Karpas-422 (cell line): ENCODE measurements at regions not wholly inside any gene's neighbourhood (a gene's known extent, or its start where the extent isn't known, plus 50 kb on each side); places are given as distances from the start of the nearest gene placed in this dataset.

ENCODE experiments used
- DNase-seq: peaks from one replicate; pipeline ENCODE4 v3.0.0-alpha.2; 2015
- H2AFZ ChIP-seq: fragments of 200-600 bp; sonication (generic); 2 replicates; pipeline ENCODE4 v1.6.1; 2014; ENCODE audit warnings: antibody characterized with exemption, low read length, mixed read lengths
- H3K27ac ChIP-seq: fragments of 200-600 bp; sonication (generic); 2 replicates; pipeline ENCODE4 v1.5.1; 2014; ENCODE audit warnings: mild to moderate bottlenecking, low read length, moderate library complexity
- H3K27me3 ChIP-seq: fragments of 200-600 bp; sonication (generic); 2 replicates; pipeline ENCODE4 v1.6.1; 2014; ENCODE audit warnings: low read length, mixed read lengths
- H3K36me3 ChIP-seq: fragments of 200-600 bp; sonication (generic); 2 replicates; pipeline ENCODE4 v1.6.1; 2014; ENCODE audit warnings: low read length, mixed read lengths; ENCODE audit not compliant: insufficient read depth
- H3K4me1 ChIP-seq: fragments of 200-600 bp; sonication (generic); 2 replicates; pipeline ENCODE4 v1.6.1; 2014; ENCODE audit warnings: mild to moderate bottlenecking, low read length, mixed read lengths
- H3K4me2 ChIP-seq: fragments of 200-600 bp; sonication (generic); 2 replicates; pipeline ENCODE4 v1.6.1; 2014; ENCODE audit warnings: low read length, low read depth, mild to moderate bottlenecking; ENCODE audit not compliant: poor library complexity, severe bottlenecking
- H3K4me3 ChIP-seq: fragments of 200-600 bp; sonication (generic); 2 replicates; pipeline ENCODE4 v1.5.1; 2014; ENCODE audit warnings: mild to moderate bottlenecking, antibody characterized with exemption, low read length, mixed read lengths
- H3K79me2 ChIP-seq: fragments of 200-600 bp; sonication (generic); 2 replicates; pipeline ENCODE4 v1.6.1; 2014; ENCODE audit warnings: mild to moderate bottlenecking, low read length, mixed read lengths
- H3K9ac ChIP-seq: fragments of 200-600 bp; sonication (generic); 2 replicates; pipeline ENCODE4 v1.6.0; 2014; ENCODE audit warnings: low read length
- H3K9me2 ChIP-seq: fragments of 200-600 bp; sonication (generic), shearing (Covaris generic); replicated peaks from 2 replicates; pipeline ENCODE4 v1.6.0; 2014; ENCODE audit warnings: mild to moderate bottlenecking, low read length, moderate library complexity; ENCODE audit not compliant: insufficient read depth
- H3K9me3 ChIP-seq: fragments of 300-700, 200-600 bp; sonication (generic); 2 replicates; pipeline ENCODE4 v1.6.1; 2014; ENCODE audit warnings: low read length, mixed read lengths
- H4K20me1 ChIP-seq: fragments of 200-600 bp; sonication (generic); 2 replicates; pipeline ENCODE4 v1.6.1; 2014; ENCODE audit warnings: mild to moderate bottlenecking, antibody characterized with exemption, low read length, low read depth; ENCODE audit not compliant: insufficient read depth

DNA sequence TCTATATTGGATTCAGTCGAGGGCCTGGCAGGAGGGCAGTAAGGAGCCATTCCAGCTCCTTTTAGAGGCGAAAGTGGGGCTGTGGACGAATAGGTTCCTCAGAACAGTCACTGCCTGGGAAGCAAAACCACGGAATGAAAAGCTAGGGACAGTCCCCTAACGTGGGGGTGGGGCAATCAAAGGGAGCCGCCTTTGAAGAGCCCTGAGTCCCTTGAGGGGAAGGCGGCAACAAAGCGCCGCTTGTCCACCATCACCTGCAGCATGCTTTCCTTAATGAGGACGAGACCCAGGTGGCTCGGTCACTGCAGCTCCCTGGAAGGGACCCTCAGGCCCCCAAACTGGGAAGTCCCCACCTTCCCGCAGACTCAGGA lies 184.7 kb downstream of the ETS2 start:
- no peak for DNase-seq
- Histone ChIP-seq H3K9me3 (no peaks in the 10 kb centered on the region), H3K36me3 (no peaks in the 10 kb centered on the region), H3K79me2 (no peaks in the 10 kb centered on the region), H3K27me3 (no peaks in the 10 kb centered on the region), H2AFZ (no peak overlapping the region), H3K4me2 (no peak overlapping the region), H3K9ac (no peak overlapping the region), H3K4me3 (no peak overlapping the region), H3K27ac (no peak overlapping the region), H3K9me2 (no peaks in the 10 kb centered on the region), H3K4me1 (peaks cover 31% of the 10 kb centered on the region), H4K20me1 (no peaks in the 10 kb centered on the region)

DNA sequence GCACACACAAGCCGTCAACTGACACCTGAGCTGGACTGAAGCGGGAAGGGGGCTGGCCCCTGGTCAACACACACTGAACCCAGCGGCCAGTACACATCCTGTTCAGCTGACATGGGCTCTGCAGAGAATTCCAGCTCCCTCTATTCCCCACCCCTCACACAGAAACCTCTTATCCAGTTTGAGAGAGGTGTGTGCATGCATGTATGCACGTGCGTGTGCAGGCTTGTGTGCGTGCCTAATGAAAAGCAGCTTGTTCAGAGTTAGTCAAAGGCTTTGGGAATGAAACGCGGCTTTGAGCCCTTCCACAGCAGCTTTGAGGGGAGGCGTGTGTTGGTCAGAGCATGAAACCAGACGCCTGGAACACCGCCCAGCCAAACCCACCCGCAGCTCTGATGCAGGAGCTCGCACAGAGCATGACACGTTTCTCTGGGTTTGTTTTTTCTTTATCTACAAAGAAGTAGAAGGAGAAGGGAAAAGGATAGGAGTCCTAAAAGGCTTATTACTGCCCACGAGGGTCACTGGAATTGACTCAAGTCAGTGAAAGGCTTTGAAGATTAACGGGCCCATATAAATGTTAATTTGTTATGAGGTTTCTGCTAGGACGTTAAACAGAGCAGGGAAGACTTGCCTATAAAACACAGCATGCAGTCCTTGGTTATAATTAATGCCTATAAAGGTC lies 184.2 kb downstream of the ETS2 start:
- no peak overlapping the region for H3K4me2 ChIP-seq
- no peaks in the 10 kb centered on the region for H3K9me2 ChIP-seq
- H3K27me3 ChIP-seq: no peaks in the 10 kb centered on the region
- no peak overlapping the region for H2AFZ ChIP-seq
- no peaks in the 10 kb centered on the region for H3K9me3 ChIP-seq
- H3K4me3 ChIP-seq: no peak overlapping the region
- no peaks in the 10 kb centered on the region for H3K79me2 ChIP-seq
- H3K9ac ChIP-seq: no peak overlapping the region
- H3K36me3 ChIP-seq: no peaks in the 10 kb centered on the region
- no peaks in the 10 kb centered on the region for H4K20me1 ChIP-seq
- peaks cover 37% of the 10 kb centered on the region for H3K4me1 ChIP-seq
- H3K27ac ChIP-seq: no peak overlapping the region
- no peak for DNase-seq

DNA sequence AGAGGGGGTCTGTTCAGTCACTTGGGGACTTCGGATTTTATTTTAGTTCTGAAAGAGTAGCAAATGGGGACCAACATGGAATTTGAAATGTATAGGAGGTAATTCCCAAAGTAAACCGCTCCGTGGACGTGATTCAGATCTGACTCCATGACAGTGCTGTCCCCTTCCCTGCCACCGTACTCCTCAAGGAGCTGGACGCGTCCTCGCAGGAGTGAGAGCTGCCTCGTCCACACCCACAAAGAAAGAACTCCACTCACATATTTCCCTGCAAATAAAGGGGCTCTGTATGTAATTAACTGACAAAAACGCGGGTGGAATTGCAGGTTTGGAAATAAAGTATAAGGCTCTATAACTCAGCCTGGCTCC lies 183.6 kb downstream of the ETS2 start:
- Histone ChIP-seq H3K4me1 (peaks cover 42% of the 10 kb centered on the region), H3K4me2 (no peak overlapping the region), H3K79me2 (no peaks in the 10 kb centered on the region), H3K4me3 (no peak overlapping the region), H4K20me1 (no peaks in the 10 kb centered on the region), H3K27me3 (no peaks in the 10 kb centered on the region), H3K27ac (no peak overlapping the region), H2AFZ (no peak overlapping the region), H3K9ac (no peak overlapping the region), H3K9me2 (no peaks in the 10 kb centered on the region), H3K36me3 (no peaks in the 10 kb centered on the region), H3K9me3 (no peaks in the 10 kb centered on the region)
- DNase-seq: no peak

DNA sequence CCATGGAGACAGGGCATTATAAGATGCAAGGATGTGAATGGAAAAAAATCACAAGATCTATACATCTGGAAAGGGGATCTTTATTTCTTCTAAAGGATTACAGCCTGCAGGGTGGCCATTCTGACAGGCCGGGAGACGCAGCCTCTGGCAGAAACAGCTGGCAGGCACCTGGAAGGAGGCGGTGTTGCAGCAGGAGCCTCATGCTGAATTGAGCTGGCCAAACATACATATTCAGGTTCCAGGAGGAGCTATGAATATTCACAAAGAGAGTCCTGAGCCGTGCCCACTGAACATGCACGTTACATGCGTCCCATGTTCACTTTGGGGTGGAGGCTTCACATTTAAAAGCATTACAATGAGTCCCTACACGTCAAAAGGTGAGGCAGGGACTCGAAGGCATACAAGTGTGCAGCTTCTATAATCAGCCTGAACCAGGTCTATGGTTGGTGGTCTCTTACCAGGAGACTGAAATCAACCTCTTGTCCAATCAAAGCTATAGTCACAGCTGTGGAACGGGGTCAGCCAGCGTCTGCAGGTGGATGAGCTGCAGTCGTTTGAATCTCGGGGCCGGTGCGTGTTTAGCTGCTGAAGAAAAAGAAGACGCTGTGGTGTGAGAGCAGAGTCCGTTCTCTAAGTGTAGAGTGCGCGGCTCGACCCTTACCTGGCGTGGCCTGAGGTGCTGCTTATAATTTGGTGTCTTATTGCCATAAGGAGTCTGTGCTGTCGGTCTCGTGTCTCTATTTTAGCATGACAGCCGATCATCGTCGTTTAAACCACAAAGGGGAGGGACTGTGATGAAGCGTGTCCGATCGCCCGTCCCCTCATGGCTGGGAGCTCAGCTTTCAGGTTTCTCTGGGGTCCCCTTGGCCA lies 183.0 kb downstream of the ETS2 start:
- Histone ChIP-seq H3K79me2 (no peaks in the 10 kb centered on the region), H3K9me3 (no peaks in the 10 kb centered on the region), H3K4me1 (peaks cover 45% of the 10 kb centered on the region), H3K27me3 (no peaks in the 10 kb centered on the region), H3K9ac (no peak overlapping the region), H3K4me2 (no peak overlapping the region), H4K20me1 (no peaks in the 10 kb centered on the region), H3K27ac (no peak overlapping the region), H3K9me2 (no peaks in the 10 kb centered on the region), H3K4me3 (no peak overlapping the region), H2AFZ (no peak overlapping the region), H3K36me3 (no peaks in the 10 kb centered on the region)
- no peak for DNase-seq

DNA sequence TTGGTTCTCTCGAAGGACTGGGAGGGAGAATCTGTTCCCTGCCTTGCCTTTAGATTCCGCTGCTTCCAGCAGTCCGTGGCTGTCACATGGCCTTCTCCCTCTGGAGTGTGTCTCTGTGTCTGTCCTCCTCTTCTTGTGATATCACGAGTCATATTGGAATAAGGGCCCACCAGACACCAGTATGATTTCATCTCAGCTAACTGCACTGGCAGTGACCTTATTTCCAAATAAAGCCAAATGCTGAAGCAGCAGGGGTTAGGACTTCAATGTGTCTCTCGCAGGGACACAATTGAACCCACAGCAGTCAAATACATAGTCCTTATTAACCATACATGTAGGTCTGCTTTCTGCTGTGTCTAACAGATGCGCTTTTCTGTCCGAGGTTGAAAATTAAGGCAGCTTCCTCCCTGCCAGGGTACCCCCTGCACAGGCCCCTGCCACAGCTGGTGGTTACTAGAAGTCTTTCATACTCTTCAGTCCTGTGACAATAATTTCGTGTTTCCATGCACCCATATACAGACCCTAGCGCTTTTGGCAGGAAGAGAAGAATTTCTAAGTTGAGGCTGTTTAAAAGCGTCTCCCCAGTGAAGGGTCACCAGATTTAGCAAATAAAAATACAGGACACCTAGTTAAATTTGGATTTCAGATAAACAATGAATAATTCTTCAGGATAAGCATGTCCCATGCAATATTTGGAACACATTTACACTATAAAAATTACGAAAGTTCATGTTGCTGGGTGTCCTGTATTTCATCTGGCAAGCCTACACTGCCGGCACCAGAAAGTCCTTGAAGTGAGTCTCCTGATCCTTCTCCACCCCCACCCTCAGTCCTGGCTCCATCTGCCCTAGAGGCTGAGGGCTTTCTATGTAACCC lies 182.1 kb downstream of the ETS2 start:
- no peaks in the 10 kb centered on the region for H3K9me2 ChIP-seq

DNA sequence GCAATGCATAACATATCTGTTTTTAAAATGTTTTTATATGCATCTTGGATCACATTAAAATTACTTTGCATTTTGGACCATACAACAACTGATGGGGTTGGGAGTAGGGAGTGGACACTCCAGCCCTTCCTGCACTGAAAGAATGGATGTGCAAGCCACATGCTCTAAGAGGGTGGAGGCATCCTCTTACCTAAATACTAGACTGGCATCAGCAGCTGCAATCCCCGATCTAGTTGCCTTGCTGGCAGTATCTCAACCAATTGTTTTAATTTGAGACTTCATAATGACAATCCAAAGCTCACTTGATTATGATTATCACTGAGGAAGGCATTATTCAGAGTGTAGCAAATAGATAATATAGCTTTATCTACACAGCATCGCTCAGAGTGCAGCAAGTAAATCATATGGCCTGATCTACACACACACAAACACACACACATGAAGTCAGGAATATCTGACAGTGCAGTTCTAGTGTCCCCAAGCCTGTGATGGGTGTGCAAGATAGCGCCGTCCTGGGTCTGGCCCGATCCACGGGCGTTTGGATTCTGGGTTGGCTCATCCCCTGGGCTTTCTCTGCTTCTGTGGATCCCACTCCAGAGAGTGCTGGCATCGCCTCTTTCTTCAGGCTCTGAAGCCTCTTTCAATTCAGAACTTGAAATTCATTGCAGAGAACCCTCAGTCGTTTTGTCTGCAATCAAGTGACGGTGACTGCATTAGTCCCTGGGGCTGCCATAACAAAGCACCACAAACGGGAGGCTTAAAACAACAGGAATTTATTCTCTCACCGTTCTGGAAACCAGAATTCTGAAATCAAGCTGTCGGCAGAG lies 181.3 kb downstream of the ETS2 start:
- no peaks in the 10 kb centered on the region for H3K9me2 ChIP-seq
- H3K27me3 ChIP-seq: no peaks in the 10 kb centered on the region
- DNase-seq: no peak
- no peak overlapping the region for H3K27ac ChIP-seq
- H3K9ac ChIP-seq: no peak overlapping the region
- H3K9me3 ChIP-seq: no peaks in the 10 kb centered on the region
- H3K4me2 ChIP-seq: no peak overlapping the region
- H2AFZ ChIP-seq: no peak overlapping the region
- H3K4me1 ChIP-seq: peaks cover 45% of the 10 kb centered on the region
- H3K36me3 ChIP-seq: no peaks in the 10 kb centered on the region
- H4K20me1 ChIP-seq: no peaks in the 10 kb centered on the region
- no peaks in the 10 kb centered on the region for H3K79me2 ChIP-seq
- no peak overlapping the region for H3K4me3 ChIP-seq

More for the DNA sequence above, 182.1 kb downstream of the ETS2 start:
- Histone ChIP-seq H4K20me1 (no peaks in the 10 kb centered on the region), H3K9me3 (no peaks in the 10 kb centered on the region), H3K27me3 (no peaks in the 10 kb centered on the region), H3K4me2 (no peak overlapping the region), H3K79me2 (no peaks in the 10 kb centered on the region), H3K9ac (no peak overlapping the region), H3K4me3 (no peak overlapping the region), H3K4me1 (peaks cover 45% of the 10 kb centered on the region), H3K27ac (no peak overlapping the region), H3K36me3 (no peaks in the 10 kb centered on the region), H2AFZ (no peak overlapping the region)
- DNase-seq: no peak

DNA sequence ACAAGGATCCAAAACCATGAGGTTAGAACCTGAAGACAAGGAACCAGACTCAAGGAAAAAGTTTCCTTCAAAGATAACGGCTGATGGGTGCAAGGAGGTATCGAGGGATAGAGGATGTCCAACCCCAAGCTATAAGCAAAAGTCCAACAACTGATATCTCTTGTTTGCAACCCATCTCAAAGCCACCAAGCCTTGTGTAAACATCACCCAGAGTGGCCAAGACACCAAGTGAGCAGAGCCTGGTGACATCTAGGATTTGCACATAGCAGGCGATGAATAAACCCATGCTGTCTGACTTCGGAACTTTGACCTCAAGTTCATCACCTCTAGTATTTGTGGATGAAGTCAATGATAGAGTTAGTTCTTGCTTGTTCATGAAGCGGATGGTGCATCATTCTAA lies 180.7 kb downstream of the ETS2 start:
- H3K4me2 ChIP-seq: peak overlapping the region; percentile 46
- no peak for DNase-seq
- no peaks in the 10 kb centered on the region for H3K36me3 ChIP-seq
- H2AFZ ChIP-seq: no peak overlapping the region
- no peaks in the 10 kb centered on the region for H4K20me1 ChIP-seq
- H3K9me2 ChIP-seq: no peaks in the 10 kb centered on the region
- H3K79me2 ChIP-seq: no peaks in the 10 kb centered on the region
- H3K27ac ChIP-seq: no peak overlapping the region
- no peak overlapping the region for H3K9ac ChIP-seq
- no peaks in the 10 kb centered on the region for H3K9me3 ChIP-seq
- no peak overlapping the region for H3K4me3 ChIP-seq
- H3K27me3 ChIP-seq: no peaks in the 10 kb centered on the region
- H3K4me1 ChIP-seq: peaks cover 45% of the 10 kb centered on the region
